ENCODE measurements at regions not wholly inside any gene's neighbourhood (a gene's known extent, or its start where the extent isn't known, plus 50 kb on each side); places are given as distances from the start of the nearest gene placed in this dataset.

- TF ChIP-seq CTCF (conservative IDR thresholded peaks at IDR 0.05; ENCODE audit: low read depth in 2 of 2) (no peak), EZH2phosphoT487 (IDR thresholded peaks at IDR 0.05; ENCODE audit: unreplicated experiment) (no peak), CREB1 (CRISPR knock-in tag; IDR thresholded peaks at IDR 0.05; ENCODE audit: low read depth) (no peak), EZH2 (IDR thresholded peaks at IDR 0.05; ENCODE audit: low read depth, unreplicated experiment) (no peak), POLR2AphosphoS5 (IDR thresholded peaks at IDR 0.05; ENCODE audit: low read depth) (no peak), REST (IDR thresholded peaks at IDR 0.05; ENCODE audit: unreplicated experiment) (no peak)
Measured at GRCh38 chr11:110034806-110035205, 58.4 kb upstream of the ZC3H12C start.
